Muscle layer of colon (tissue), 2 donors: ENCODE measurements at regions not wholly inside any gene's neighbourhood (a gene's known extent, or its start where the extent isn't known, plus 50 kb on each side); places are given as distances from the start of the nearest gene placed in this dataset.
"Not testable (repeated sequence)": the region's sequence is repeated elsewhere in the genome, so short reads cannot be mapped to it uniquely, and the experiment has no call there.

Source experiments
- H3K27ac ChIP-seq: one replicate; pipeline ENCODE4 v1.7.0; 2013; ENCODE audit warnings: low read depth, mild to moderate bottlenecking, low read length, moderate library complexity
- H3K27me3 ChIP-seq, 2 donors: one replicate each; pipeline ENCODE4 v1.7.0; 2013; ENCODE audit warnings: low read length in 2 of 2, mild to moderate bottlenecking in 2 of 2; ENCODE audit not compliant: insufficient read depth in 2 of 2, control insufficient read depth in 1 of 2
- H3K36me3 ChIP-seq: one replicate; pipeline ENCODE4 v1.7.0; 2013; ENCODE audit warnings: mild to moderate bottlenecking, low read length; ENCODE audit not compliant: insufficient read depth
- H3K4me1 ChIP-seq: one replicate; pipeline ENCODE4 v1.7.0; 2013; ENCODE audit warnings: mild to moderate bottlenecking, low read length; ENCODE audit not compliant: insufficient read depth
- H3K4me3 ChIP-seq, 2 donors: one replicate each; pipeline ENCODE4 v1.7.0; 2013; ENCODE audit warnings: low read length in 2 of 2, low read depth in 1 of 2, mild to moderate bottlenecking in 1 of 2, moderate library complexity in 1 of 2
- H3K9ac ChIP-seq: one replicate; pipeline ENCODE4 v1.7.0; 2013; ENCODE audit warnings: low read length
- H3K9me3 ChIP-seq: one replicate; pipeline ENCODE4 v1.7.0; 2013; ENCODE audit warnings: mild to moderate bottlenecking, low read length
- donor health status: abdominal sarcoma.
- donor health status: Adenocarcinoma of cecum.

DNA sequence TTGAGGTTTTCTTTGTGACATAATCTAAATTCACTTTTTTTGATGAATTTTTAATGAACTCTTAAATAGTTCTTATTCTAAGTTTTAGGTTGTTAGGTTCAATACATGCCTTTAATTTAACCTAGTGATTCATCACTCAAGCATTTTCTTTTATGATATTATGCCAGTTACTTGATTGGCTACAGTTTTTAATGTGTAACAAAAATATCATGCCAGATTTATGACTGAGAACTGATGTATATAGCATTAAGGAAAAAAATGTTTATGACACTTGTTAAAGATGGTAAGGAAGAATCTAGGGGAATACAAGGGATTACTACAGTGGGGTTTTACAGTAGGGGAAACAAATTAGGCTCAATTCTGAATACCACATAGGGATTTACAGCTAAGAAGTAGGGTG, 103.1 kb downstream of the VGLL3 start:
- H3K36me3 ChIP-seq = no peaks in the 10 kb centered on the region
- no peaks in the 10 kb centered on the region for H3K4me1 ChIP-seq
- no peaks in the 10 kb centered on the region for H3K9me3 ChIP-seq
- H3K27me3 ChIP-seq = no peaks in the 10 kb centered on the region
- no peak overlapping the region for H3K4me3 ChIP-seq
- H3K27ac ChIP-seq = no peak overlapping the region
- no peak overlapping the region for H3K9ac ChIP-seq

DNA sequence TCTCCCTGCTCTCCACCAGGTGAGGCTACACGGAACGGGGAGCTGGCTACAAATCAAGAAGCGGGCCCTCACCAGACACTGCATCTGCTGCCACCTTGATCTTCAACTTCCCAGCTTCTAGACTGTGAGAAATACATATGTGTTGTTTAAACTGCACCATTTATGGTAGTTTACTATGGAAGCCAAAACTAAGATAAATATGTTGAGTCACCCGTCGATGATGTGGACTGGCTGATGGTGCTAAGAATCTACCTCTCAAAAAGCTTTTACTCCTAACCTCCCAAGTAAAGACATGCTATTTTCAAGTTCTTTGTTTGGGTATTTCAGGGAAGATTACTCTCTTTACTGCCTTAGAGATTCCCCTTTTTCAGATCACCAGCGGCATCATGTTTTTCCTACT, 110.9 kb downstream of the VGLL3 start:
- no peak overlapping the region for H3K27ac ChIP-seq
- H3K36me3 ChIP-seq = no peaks in the 10 kb centered on the region
- no peaks in the 10 kb centered on the region for H3K9me3 ChIP-seq
- no peak overlapping the region for H3K4me3 ChIP-seq
- no peak overlapping the region for H3K9ac ChIP-seq
- no peaks in the 10 kb centered on the region for H3K27me3 ChIP-seq
- no peaks in the 10 kb centered on the region for H3K4me1 ChIP-seq

DNA sequence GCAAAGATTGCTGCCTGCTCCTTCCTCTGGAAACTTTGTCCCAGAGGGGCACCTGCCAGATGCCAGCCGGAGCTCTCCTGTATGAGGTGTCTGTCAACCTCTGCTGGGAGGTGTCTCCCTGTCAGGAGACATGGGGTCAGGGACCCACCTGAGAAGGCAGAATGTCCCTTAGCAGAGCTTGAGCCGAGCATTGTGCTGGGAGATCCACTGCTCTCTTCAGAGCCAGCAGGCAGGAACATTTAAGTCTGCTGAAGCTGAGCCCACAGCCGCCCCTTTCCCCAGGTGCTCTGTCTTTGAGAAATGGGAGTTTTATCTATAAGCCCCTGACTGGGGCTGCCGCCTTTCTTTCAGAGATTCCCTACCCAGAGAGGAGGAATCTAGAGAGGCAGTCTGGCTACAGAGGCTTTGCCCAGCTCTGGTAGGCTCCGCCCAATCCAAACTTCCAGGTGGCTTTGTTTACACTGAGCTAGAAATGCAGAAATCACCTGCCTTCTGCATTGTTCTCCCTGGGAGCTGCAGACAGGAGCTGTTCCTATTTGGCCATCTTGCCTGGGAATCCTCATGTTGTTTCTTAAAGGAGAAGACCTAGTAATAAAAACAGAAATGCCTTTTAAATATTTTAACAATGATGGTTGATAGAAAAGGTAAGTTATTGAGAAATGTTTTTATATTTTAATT, 114.3 kb downstream of the VGLL3 start:
- not testable (repeated sequence) for H3K36me3 ChIP-seq, H3K9me3 ChIP-seq, H3K27ac ChIP-seq, H3K4me3 ChIP-seq, H3K27me3 ChIP-seq, H3K4me1 ChIP-seq, H3K9ac ChIP-seq

DNA sequence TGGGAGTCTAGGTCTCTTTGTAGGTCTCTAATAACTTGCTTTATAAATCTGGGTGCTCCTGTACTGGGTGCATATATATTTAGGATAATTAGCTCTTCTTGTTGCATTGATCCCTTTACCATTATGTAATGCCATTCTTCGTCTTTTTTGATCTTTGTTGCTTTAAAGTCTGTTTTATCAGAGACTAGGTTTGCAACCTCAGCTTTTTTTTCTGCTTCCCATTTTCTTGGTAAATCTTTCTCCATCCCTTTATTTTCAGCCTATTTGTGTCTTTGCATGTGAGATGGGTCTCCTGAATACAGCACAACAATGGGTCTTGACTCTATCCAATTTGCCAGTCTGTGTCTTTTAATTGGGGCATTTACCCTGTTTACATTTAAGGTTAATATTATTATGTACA, 116.2 kb downstream of the VGLL3 start:
- H3K27me3 ChIP-seq, H3K27ac ChIP-seq, H3K9ac ChIP-seq, H3K9me3 ChIP-seq, H3K4me3 ChIP-seq, H3K4me1 ChIP-seq, H3K36me3 ChIP-seq: not testable (repeated sequence)

DNA sequence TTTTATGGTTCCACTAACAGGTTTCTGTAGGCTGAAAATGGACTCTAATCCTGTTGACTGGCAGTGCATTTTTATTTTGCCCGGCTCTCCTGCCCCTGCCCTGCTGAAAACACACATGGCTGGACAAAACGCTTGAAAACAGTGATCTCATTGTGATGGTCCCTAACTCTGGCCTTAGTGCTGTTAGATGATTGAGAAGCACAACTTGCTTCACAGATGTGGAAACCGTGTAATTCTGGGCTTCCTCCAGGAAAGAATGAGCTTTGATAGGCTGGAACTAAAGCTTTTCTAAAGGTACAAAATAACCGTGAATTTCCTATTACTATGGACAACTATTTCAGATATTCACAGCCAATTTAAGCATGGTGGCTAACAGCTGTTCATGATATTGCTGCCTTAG, 121.4 kb downstream of the VGLL3 start:
- Histone ChIP-seq H3K36me3 (no peaks in the 10 kb centered on the region), H3K4me1 (no peaks in the 10 kb centered on the region), H3K27ac (no peak overlapping the region)

DNA sequence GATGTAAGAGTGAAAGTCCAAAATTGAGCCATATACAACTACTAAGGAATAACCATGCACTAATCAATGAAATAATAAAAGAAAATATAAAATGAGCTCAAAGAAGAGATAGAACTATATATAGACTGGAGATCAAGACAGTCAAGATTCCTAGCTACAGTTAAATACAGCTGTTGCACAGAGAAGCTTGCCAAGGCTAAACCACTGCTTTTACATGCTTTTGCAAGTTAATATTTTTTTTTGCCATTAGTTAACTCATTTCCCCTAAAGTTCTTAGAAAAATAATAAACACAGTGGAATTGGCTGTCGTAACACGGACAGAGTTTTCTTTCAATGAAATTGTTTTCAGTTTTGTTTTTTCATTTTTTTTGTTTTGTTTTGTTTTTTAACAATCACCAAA, 123.0 kb downstream of the VGLL3 start:
- Histone ChIP-seq H3K36me3 (no peaks in the 10 kb centered on the region), H3K9ac (no peak overlapping the region), H3K27me3 (no peaks in the 10 kb centered on the region), H3K27ac (no peak overlapping the region), H3K9me3 (no peaks in the 10 kb centered on the region), H3K4me1 (no peaks in the 10 kb centered on the region), H3K4me3 (no peak overlapping the region)

More for the DNA sequence above, 121.4 kb downstream of the VGLL3 start:
- no peak overlapping the region for H3K9ac ChIP-seq
- H3K27me3 ChIP-seq = no peaks in the 10 kb centered on the region
- no peak overlapping the region for H3K4me3 ChIP-seq
- H3K9me3 ChIP-seq = no peaks in the 10 kb centered on the region

DNA sequence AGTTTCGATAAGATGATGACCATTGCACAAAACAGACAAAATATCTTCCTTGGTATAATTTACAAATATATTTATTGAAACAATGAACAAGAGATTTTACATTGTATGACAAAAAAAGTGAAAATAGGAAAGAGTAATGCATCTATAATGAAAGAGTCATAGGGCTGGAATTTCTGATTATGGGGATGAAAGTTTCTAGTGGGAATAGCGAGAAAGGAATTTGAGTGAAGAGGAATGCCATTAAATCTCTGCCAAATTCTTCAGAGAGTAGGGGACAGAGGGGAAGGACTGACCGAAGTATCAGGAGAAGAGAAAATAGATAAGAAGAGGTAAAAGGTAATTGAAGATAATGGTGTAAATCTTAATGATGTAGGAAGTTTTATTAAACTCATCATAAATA, 125.4 kb downstream of the VGLL3 start:
- H3K9me3 ChIP-seq = no peaks in the 10 kb centered on the region
- no peaks in the 10 kb centered on the region for H3K27me3 ChIP-seq
- H3K9ac ChIP-seq = no peak overlapping the region
- no peaks in the 10 kb centered on the region for H3K4me1 ChIP-seq
- no peaks in the 10 kb centered on the region for H3K36me3 ChIP-seq
- no peak overlapping the region for H3K27ac ChIP-seq
- no peak overlapping the region for H3K4me3 ChIP-seq

DNA sequence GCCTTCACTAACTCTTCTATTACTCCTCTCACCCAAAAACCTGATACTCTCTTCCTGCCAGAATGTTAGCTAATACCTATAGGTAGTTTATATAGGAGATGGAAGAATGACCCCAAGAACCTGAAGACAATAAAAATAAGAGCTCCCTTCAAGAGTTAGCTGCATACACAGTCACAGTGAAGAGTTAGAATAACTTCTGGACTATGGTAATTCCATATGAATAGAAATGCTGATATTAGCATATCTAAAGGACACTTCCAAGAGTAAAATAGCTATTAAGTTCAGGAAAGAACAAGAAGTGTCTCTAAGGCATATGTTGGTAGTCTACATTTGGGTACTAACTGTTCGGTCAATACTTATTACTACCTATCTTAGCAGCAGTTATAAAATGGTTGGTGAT, 134.2 kb downstream of the VGLL3 start:
- no peak overlapping the region for H3K27ac ChIP-seq
- no peaks in the 10 kb centered on the region for H3K4me1 ChIP-seq
- no peaks in the 10 kb centered on the region for H3K9me3 ChIP-seq
- no peaks in the 10 kb centered on the region for H3K27me3 ChIP-seq
- H3K4me3 ChIP-seq = no peak overlapping the region
- H3K36me3 ChIP-seq = no peaks in the 10 kb centered on the region
- no peak overlapping the region for H3K9ac ChIP-seq

DNA sequence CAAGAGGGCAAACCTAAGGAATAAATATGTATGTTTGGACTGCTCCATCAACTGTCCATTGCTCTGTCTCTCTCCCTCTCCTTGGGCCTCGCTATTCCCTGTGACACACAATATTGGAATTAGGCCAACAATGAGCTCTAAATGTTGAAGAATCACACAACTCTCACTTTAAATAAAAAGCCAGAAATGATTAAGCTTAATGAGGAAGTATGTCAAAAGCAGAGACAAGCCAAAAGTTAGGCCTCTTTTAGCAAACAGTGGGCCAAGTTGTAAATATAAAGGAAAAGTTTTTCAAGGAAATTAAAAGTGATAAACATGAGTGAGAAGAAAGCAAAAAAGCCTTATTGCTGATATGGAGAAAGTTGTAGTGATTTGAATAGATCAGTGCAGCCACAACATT, 141.0 kb downstream of the VGLL3 start:
- Histone ChIP-seq H3K27me3 (no peaks in the 10 kb centered on the region), H3K9me3 (no peaks in the 10 kb centered on the region), H3K4me1 (no peaks in the 10 kb centered on the region), H3K27ac (no peak overlapping the region), H3K9ac (no peak overlapping the region), H3K4me3 (no peak overlapping the region), H3K36me3 (no peaks in the 10 kb centered on the region)

DNA sequence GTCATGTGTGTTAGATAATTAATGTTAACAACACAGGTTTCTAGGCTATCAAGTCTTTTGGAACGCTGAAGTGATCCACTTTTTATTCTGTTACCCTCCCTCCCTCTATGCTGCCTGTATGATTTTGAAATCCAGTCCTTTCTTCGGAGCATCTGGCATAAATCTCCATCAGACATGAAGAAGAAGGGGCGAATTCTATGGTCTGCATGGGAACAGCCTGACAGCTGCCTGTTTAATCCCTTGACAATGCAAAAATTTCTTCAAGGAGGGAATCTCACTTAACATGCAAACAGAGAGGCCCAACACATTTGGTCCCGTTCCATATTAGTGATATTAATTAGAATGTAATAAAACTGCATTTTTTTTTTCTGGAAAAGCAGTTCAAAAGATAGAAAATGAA, 145.2 kb downstream of the VGLL3 start:
- Histone ChIP-seq H3K9me3 (no peaks in the 10 kb centered on the region), H3K4me3 (no peak overlapping the region), H3K9ac (no peak overlapping the region), H3K27me3 (no peaks in the 10 kb centered on the region), H3K27ac (no peak overlapping the region), H3K4me1 (no peaks in the 10 kb centered on the region), H3K36me3 (no peaks in the 10 kb centered on the region)

DNA sequence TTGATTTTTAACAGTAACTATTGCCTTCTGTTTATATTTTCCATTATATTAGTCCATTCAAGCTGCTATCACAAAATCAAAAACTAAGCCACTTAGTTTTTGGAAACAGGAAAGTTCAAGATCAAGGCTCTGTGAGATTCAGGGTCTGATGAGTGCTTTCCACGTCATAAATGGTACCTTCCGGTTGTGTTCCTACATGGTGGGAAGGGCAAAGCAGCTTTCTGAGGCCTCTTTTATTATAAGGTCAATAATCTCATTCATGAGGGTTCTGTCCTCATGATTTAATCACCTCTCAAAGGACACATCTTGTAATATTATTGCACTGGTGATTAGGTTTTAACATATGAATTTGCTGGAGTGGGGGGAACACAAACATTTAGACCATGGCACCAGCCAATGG, 152.0 kb downstream of the VGLL3 start:
- no peak overlapping the region for H3K9ac ChIP-seq
- H3K36me3 ChIP-seq = no peaks in the 10 kb centered on the region
- H3K9me3 ChIP-seq = no peaks in the 10 kb centered on the region
- no peak overlapping the region for H3K27ac ChIP-seq
- H3K4me1 ChIP-seq = no peaks in the 10 kb centered on the region
- H3K27me3 ChIP-seq = no peaks in the 10 kb centered on the region
- H3K4me3 ChIP-seq = no peak overlapping the region

DNA sequence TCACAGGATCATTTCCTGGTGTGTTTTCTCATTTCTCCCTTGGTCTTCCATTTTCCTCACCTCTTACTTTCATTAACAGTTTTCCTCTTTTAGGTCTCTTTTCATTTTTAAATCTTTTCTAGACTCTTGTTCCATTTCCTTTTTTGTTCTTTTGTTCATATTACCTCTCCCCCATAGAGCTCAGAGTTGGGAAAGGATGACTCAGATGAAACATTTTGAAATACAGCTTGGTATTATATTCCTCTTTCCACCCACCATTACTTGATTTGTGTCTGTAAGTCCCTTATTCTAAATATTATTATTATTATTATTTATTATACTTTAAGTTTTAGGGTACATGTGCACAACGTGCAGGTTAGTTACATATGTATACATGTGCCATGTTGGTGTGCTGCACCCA, 153.1 kb downstream of the VGLL3 start:
- H3K9ac ChIP-seq = no peak overlapping the region
- H3K36me3 ChIP-seq = no peaks in the 10 kb centered on the region

More for the DNA sequence above, 153.1 kb downstream of the VGLL3 start:
- H3K9me3 ChIP-seq = no peaks in the 10 kb centered on the region
- no peak overlapping the region for H3K27ac ChIP-seq
- no peaks in the 10 kb centered on the region for H3K27me3 ChIP-seq
- H3K4me3 ChIP-seq = no peak overlapping the region
- H3K4me1 ChIP-seq = no peaks in the 10 kb centered on the region
